ENCODE measurements at regions not wholly inside any gene's neighbourhood (a gene's known extent, or its start where the extent isn't known, plus 50 kb on each side); places are given as distances from the start of the nearest gene placed in this dataset.

DNA sequence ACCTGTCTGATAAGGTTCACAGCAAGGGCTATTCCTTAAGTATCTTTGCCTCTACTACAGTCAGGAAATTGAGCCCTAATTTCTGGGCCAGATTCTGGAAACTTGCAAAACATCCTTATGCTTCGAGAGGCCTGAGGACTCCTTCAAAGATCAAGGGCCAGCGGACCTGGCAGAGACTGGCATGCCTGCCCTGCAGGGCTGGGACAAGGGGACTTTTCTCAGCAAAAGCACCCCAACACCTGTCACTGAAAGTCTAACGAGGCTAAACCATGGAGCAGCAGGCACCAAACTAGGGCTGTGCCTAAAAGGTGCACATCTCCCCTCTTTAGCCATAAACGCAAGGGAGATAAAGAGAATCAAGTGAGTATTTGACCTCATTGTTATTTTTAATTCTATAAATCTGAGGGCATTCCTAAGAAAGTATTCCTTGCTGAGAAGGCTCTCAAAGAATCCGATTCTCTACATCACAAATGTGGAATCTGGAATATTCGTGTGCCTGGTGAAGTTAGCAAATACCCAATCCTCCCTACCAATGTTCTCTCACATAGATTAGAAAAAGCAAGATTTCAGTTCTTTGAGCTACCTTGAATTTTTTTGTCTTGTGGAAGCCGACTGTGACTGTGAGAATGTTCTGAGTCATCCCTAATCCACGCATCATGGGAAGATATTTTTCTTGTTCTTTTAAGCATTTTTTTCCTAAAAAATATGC is 328.2 kb upstream of the NOVA1 start:
- no peak overlapping the region for H2AFZ ChIP-seq (replicated peaks; ENCODE audit: low read length, poor library complexity)
- in situ Hi-C loops (cut with MboI; ENCODE audit: low sequenced_read_pairs): no loop called here
- no peak overlapping the region for H3K18ac ChIP-seq (ENCODE audit: low read depth, low read length)
- no peak overlapping the region for H3K56ac ChIP-seq (ENCODE audit: extremely low read depth, insufficient read depth, low read length)
- no peaks in the 10 kb centered on the region for H3K36me3 ChIP-seq (ENCODE audit: control insufficient read depth, insufficient read depth, low read length)
- no TSS peak for BruUV-seq (replicated peaks)
- no peak overlapping the region for H2BK120ac ChIP-seq (ENCODE audit: low read depth, low read length)
- ATAC-seq (ENCODE audit: low read depth) (no peak), DNase-seq (no peak)
- WGBS, 2 experiments (ENCODE audit: extremely low coverage in 2 of 2, insufficient read length in 1 of 2): no CpG with 5 or more reads among the region's 8 CpGs
- no peak overlapping the region for H2BK5ac ChIP-seq (ENCODE audit: low read depth, low read length, poor library complexity, severe bottlenecking)
- TF ChIP-seq RAD21 (IDR thresholded peaks at IDR 0.05; ENCODE audit: low read length): no peak
- no peak for TF ChIP-seq NFE2L2 (IDR thresholded peaks at IDR 0.05; ENCODE audit: low read depth, low read length)
- no peak for TF ChIP-seq MAFK (IDR thresholded peaks at IDR 0.05; ENCODE audit: low read depth, low read length)
- TF ChIP-seq MXI1 (IDR thresholded peaks at IDR 0.05; ENCODE audit: borderline replicate concordance, low read depth, low read length): no peak
- TF ChIP-seq BHLHE40 (IDR thresholded peaks at IDR 0.05; ENCODE audit: low read depth, low read length): no peak
- H2AK5ac ChIP-seq (ENCODE audit: low read depth, low read length): no peak overlapping the region
- no peak overlapping the region for H3K23ac ChIP-seq (ENCODE audit: low read depth, low read length)
- no peak overlapping the region for H3K27ac ChIP-seq (ENCODE audit: insufficient read depth, low read length)
- no peak overlapping the region for H4K91ac ChIP-seq (ENCODE audit: insufficient read depth, low read depth, low read length)
- no peak overlapping the region for H3K4me2 ChIP-seq (ENCODE audit: low read depth, low read length)
- ChIA-PET POLR2A (ENCODE audit: unreplicated experiment) (no interaction called here), CTCF (no interaction called here)
- H3K4me1 ChIP-seq (ENCODE audit: control insufficient read depth, insufficient read depth, low read length): no peaks in the 10 kb centered on the region
- no peak overlapping the region for H2AK9ac ChIP-seq (replicated peaks; ENCODE audit: low read depth, low read length, poor library complexity)
- H3K79me1 ChIP-seq (ENCODE audit: low read depth in 1 of 2, low read length in 2 of 2): no peaks in the 10 kb centered on the region
- no peak overlapping the region for H4K5ac ChIP-seq (ENCODE audit: low read depth, low read length)
- no peaks in the 10 kb centered on the region for H3K9me1 ChIP-seq (ENCODE audit: insufficient read depth, low read length)
- no peaks in the 10 kb centered on the region for H3K27me3 ChIP-seq (ENCODE audit: control insufficient read depth, insufficient read depth, low read length)
- H2BK15ac ChIP-seq (ENCODE audit: low read depth, low read length): no peak overlapping the region
- no peak overlapping the region for H3K4me3 ChIP-seq (ENCODE audit: insufficient read depth, low read depth, low read length)
- no peaks in the 10 kb centered on the region for H4K20me1 ChIP-seq (ENCODE audit: insufficient read depth, low read length)
- intact Hi-C loops (cut with micrococcal nuclease): no loop called here
- H3K4ac ChIP-seq (ENCODE audit: low read depth, low read length): no peak overlapping the region
- no peak overlapping the region for H4K8ac ChIP-seq (ENCODE audit: low read depth in 2 of 2, low read length in 2 of 2)
- no peak overlapping the region for H2BK20ac ChIP-seq (ENCODE audit: low read depth, low read length)
- dilution Hi-C loops (cut with HindIII; ENCODE audit: low sequenced_read_pairs, unreplicated experiment): no loop called here
- no peak overlapping the region for H3K14ac ChIP-seq (replicated peaks; ENCODE audit: low read depth, low read length)
- no peak overlapping the region for H3K9ac ChIP-seq (ENCODE audit: low read depth, low read length)
- H3K9me3 ChIP-seq (ENCODE audit: control insufficient read depth, insufficient read depth, low read length): peaks cover 3% of the 10 kb centered on the region; the same call in 1 of the 2 replicates

Measured in IMR-90 (cell line).